K562 (cell line): ENCODE measurements at regions not wholly inside any gene's neighbourhood (a gene's known extent, or its start where the extent isn't known, plus 50 kb on each side); places are given as distances from the start of the nearest gene placed in this dataset.

Experiments used
- ATAC-seq: fragments of 200-7000 bp; cut with Tn5 transposase; 3 replicates; pipeline ENCODE4 v1.9.1; 2020; ENCODE audit warnings: moderate library complexity
- BruUV-seq: library from RNA; stranded (reverse); fragments of 400-500 nt; replicated peaks from 2 replicates; lab custom pipeline; 2021; lab: Mats Ljungman, UMichigan
- CTCF ChIA-PET: fragments of 300-600 bp; formaldehyde crosslinking; extraction: SDS; loops from one replicate; lab custom pipeline; 2021; ENCODE audit warnings: low intra/inter-chr PET ratio; lab: Yijun Ruan, JAX
- POLR2A ChIA-PET: fragments of 300-600, 350-650 bp; sonication (Branson Sonifier 250); formaldehyde crosslinking; extraction: SDS; loops from one replicate; lab custom pipeline; 2021; ENCODE audit warnings: antibody characterized with exemption, inconsistent platforms; lab: Yijun Ruan, JAX
- DNase-seq, 4 experiments: peaks; one replicate each; pipeline versions ENCODE4 v3.0.0 to v3.0.0-alpha.2; 2011 to 2018; ENCODE audit warnings: low spot score in 3 of 4, mixed read lengths in 3 of 4; ENCODE audit errors: extremely low read depth in 1 of 4
- FAIRE-seq: peaks from 2 replicates; lab custom pipeline; 2011; peaks lifted over from hg19 to GRCh38; lab: Jason Lieb, UNC
- H2AFZ ChIP-seq: 2 replicates; pipeline ENCODE4 v1.6.0; 2011; ENCODE audit warnings: low read depth, low read length, control low read depth, inconsistent platforms
- H3K27ac ChIP-seq: fragments of 200-600 bp; 3 replicates; pipeline ENCODE4 v1.8.0; 2011; ENCODE audit warnings: low read depth, mild to moderate bottlenecking, control low read depth, inconsistent platforms, low read length, moderate library complexity, mixed read lengths; ENCODE audit errors: extremely low read depth
- H3K27me3 ChIP-seq, 2 experiments: fragments of 300-600 bp in 1 of 2; 2 replicates in 1 of 2; 3 replicates in 1 of 2; pipeline versions ENCODE4 v1.6.0 to v1.8.0; 2011; ENCODE audit warnings: inconsistent platforms in 2 of 2, low read length in 2 of 2, mild to moderate bottlenecking in 1 of 2, mixed read lengths in 1 of 2, moderate library complexity in 1 of 2; ENCODE audit not compliant: control insufficient read depth in 2 of 2, insufficient read depth in 2 of 2
- H3K36me3 ChIP-seq: fragments of 300-600 bp; 3 replicates; pipeline ENCODE4 v1.8.0; 2011; ENCODE audit warnings: mild to moderate bottlenecking, low read length, inconsistent platforms; ENCODE audit not compliant: control insufficient read depth, insufficient read depth
- H3K4me1 ChIP-seq, 2 experiments: fragments of 200-600 bp in 1 of 2; replicated peaks in 1 of 2; 2 replicates in 1 of 2; 3 replicates in 1 of 2; pipeline versions ENCODE4 v1.5.1 to v1.8.0; 2011; ENCODE audit warnings: inconsistent platforms in 2 of 2, low read length in 2 of 2, mild to moderate bottlenecking in 1 of 2, mixed read lengths in 1 of 2, moderate library complexity in 1 of 2; ENCODE audit not compliant: control insufficient read depth in 2 of 2, insufficient read depth in 2 of 2
- H3K4me2 ChIP-seq: 2 replicates; pipeline ENCODE4 v1.6.1; 2011; ENCODE audit warnings: low read length, control low read depth, inconsistent platforms, mixed read lengths; ENCODE audit not compliant: insufficient read depth
- H3K4me3 ChIP-seq: fragments of 200-600 bp; sonication (generic), shearing (Covaris generic); 2 replicates; pipeline ENCODE4 v1.5.1; 2016; ENCODE audit warnings: control low read depth, inconsistent platforms
- H3K79me2 ChIP-seq: fragments of 200-600 bp; 3 replicates; pipeline ENCODE4 v1.8.0; 2011; ENCODE audit warnings: low read length, inconsistent platforms; ENCODE audit not compliant: control insufficient read depth, insufficient read depth
- H3K9ac ChIP-seq, 2 experiments: 2 replicates each; pipeline versions ENCODE4 v1.6.0 to v1.6.1; 2011; ENCODE audit warnings: low read depth in 2 of 2, low read length in 2 of 2, control low read depth in 1 of 2, inconsistent platforms in 1 of 2, mild to moderate bottlenecking in 1 of 2, mixed read lengths in 1 of 2; ENCODE audit not compliant: insufficient read depth in 1 of 2
- H3K9me1 ChIP-seq: one replicate; pipeline ENCODE4 v1.6.0; 2011; ENCODE audit warnings: inconsistent platforms, mild to moderate bottlenecking, low read length, moderate library complexity; ENCODE audit not compliant: control insufficient read depth, insufficient read depth
- H3K9me3 ChIP-seq: replicated peaks from 2 replicates; pipeline ENCODE4 v1.5.1; 2011; ENCODE audit warnings: low read depth, low read length, inconsistent platforms; ENCODE audit not compliant: control insufficient read depth, insufficient read depth
- H4K20me1 ChIP-seq: replicated peaks from 2 replicates; pipeline ENCODE4 v1.6.1; 2011; ENCODE audit warnings: low read length, inconsistent platforms, mixed read lengths; ENCODE audit not compliant: control insufficient read depth, insufficient read depth
- ARID1B ChIP-seq: fragments of 450-650 bp; IDR thresholded peaks from 2 replicates; pipeline ENCODE4 v1.6.1; 2016; ENCODE audit warnings: antibody characterized with exemption, mild to moderate bottlenecking, inconsistent platforms
- C11orf30 ChIP-seq: fragments of 450-650 bp; IDR thresholded peaks from 2 replicates; pipeline ENCODE4 v1.6.1; 2016; ENCODE audit warnings: low read depth, mild to moderate bottlenecking
- CCAR2 ChIP-seq: fragments of 200-400 bp; formaldehyde crosslinking; IDR thresholded peaks from 2 replicates; pipeline ENCODE4 v1.6.1; 2017; ENCODE audit warnings: mild to moderate bottlenecking, low read depth, low read length
- CHD2 ChIP-seq: IDR thresholded peaks from 2 replicates; pipeline ENCODE4 v1.6.1; 2011; ENCODE audit warnings: low read depth, low read length
- COPS2 ChIP-seq: fragments of 450-650 bp; conservative IDR thresholded peaks from 2 replicates; pipeline ENCODE4 v1.6.1; 2016; ENCODE audit warnings: mild to moderate bottlenecking, moderate library complexity
- FOXK2 ChIP-seq, 2 experiments: fragments of 450-650 bp; IDR thresholded peaks in 1 of 2; conservative IDR thresholded peaks in 1 of 2; 2 replicates each; pipeline ENCODE4 v1.6.1; 2016; ENCODE audit warnings: low read depth in 2 of 2, mild to moderate bottlenecking in 1 of 2
- GTF2B ChIP-seq: IDR thresholded peaks from 2 replicates; pipeline ENCODE4 v1.6.1; 2011; ENCODE audit not compliant: insufficient read length; ENCODE audit errors: extremely low read depth
- KHSRP ChIP-seq: fragments of 450-650 bp; IDR thresholded peaks from 2 replicates; pipeline ENCODE4 v1.6.1; 2017
- MCM7 ChIP-seq, 2 experiments: fragments of 450-650 bp; IDR thresholded peaks; 2 replicates each; pipeline ENCODE4 v1.6.1; 2016 to 2018
- MTA2 ChIP-seq: fragments of 450-650 bp; IDR thresholded peaks from 2 replicates; pipeline ENCODE4 v1.6.1; 2016; ENCODE audit warnings: low read depth
- ZNF140 ChIP-seq: fragments of 250-450 bp; sonication (Bioruptor Pico); IDR thresholded peaks from 2 replicates; pipeline ENCODE4 v1.8.0; 2021; ENCODE audit warnings: moderate library complexity, mild to moderate bottlenecking, inconsistent platforms
- ZNF311 ChIP-seq: fragments of 250-450 bp; sonication (Bioruptor Pico); IDR thresholded peaks from 2 replicates; pipeline ENCODE4 v1.4.0; 2020; ENCODE audit warnings: mild to moderate bottlenecking, moderate library complexity
- ZNF449 ChIP-seq: fragments of 250-450 bp; sonication (Bioruptor Pico); IDR thresholded peaks from 2 replicates; pipeline ENCODE4 v1.8.0; 2022; ENCODE audit warnings: moderate library complexity, mild to moderate bottlenecking, inconsistent platforms
- ZSCAN32 ChIP-seq: fragments of 450-650 bp; formaldehyde crosslinking; IDR thresholded peaks from 2 replicates; pipeline ENCODE4 v1.4.0; 2020; ENCODE audit warnings: mild to moderate bottlenecking, moderate library complexity
- WGBS: fragments of 100-300 bp; shearing (Covaris generic); methylation state at CpG from one replicate; pipeline ENCODE4 v1.1.6; 2016; ENCODE audit warnings: low coverage, mixed read lengths; ENCODE audit not compliant: insufficient coverage; ENCODE audit errors: missing lambda C conversion rate; 5-methylcytosine and 5-hydroxymethylcytosine counted together
- in situ Hi-C: fragments of 300-500 bp; cut with MboI; formaldehyde crosslinking; loops from 4 replicates; pipeline ENCODE4 v1.15.0; 2018; ENCODE audit warnings: inconsistent platforms, mixed read lengths
- intact Hi-C: fragments of 100-400 bp; cut with micrococcal nuclease; formaldehyde crosslinking; loops from 2 replicates; pipeline ENCODE4 v1.14.2; 2022

- POLR2A ChIA-PET: interaction anchor here (1.0 kb wide), 1 partner anchor 11 kb away, joined by 3 read pairs; no protein-coding TSS in a partner anchor
- H3K36me3 ChIP-seq: no peaks in the 10 kb centered on the region
- no peak overlapping the region for H3K27ac ChIP-seq
- H3K4me1 ChIP-seq: no peaks in the 10 kb centered on the region
- no peak for DNase-seq
- ATAC-seq: no peak
- CTCF ChIA-PET: no interaction called here
- in situ Hi-C loops (no loop called here), intact Hi-C loops (no loop called here)
- WGBS: 4% methylated on average over 3 of the region's 3 CpGs
- H3K9me1 ChIP-seq: no peaks in the 10 kb centered on the region
- no peak overlapping the region for H3K4me2 ChIP-seq
- no peaks in the 10 kb centered on the region for H4K20me1 ChIP-seq
- H3K4me3 ChIP-seq: no peak overlapping the region
- no peaks in the 10 kb centered on the region for H3K9me3 ChIP-seq
- no peak for FAIRE-seq
- no peak overlapping the region for H3K9ac ChIP-seq
- no peak for TF ChIP-seq C11orf30
- no peak for TF ChIP-seq CHD2
- no peak for TF ChIP-seq MCM7 (IDR thresholded peaks at IDR 0.05)
- TF ChIP-seq FOXK2 (conservative IDR thresholded peaks at IDR 0.05 in 1 of 2, IDR thresholded peaks at IDR 0.05 in 1 of 2; ENCODE audit: low read depth in 2 of 2): no peak
- no peak for TF ChIP-seq KHSRP
- TF ChIP-seq ARID1B: no peak
- no peak for TF ChIP-seq ZNF449
- no peak for TF ChIP-seq ZSCAN32 (CRISPR knock-in tag)
- TF ChIP-seq COPS2: no peak
- TF ChIP-seq CCAR2: no peak
- no peak for TF ChIP-seq ZNF140 (CRISPR knock-in tag)
- TF ChIP-seq GTF2B: no peak
- no peak for TF ChIP-seq MTA2
- TF ChIP-seq ZNF311 (CRISPR knock-in tag): no peak
- TF ChIP-seq, all 486 proteins: peak for 0
- BruUV-seq: no TSS peak
- Histone ChIP-seq H3K79me2 (no peaks in the 10 kb centered on the region), H3K27me3 (no peaks in the 10 kb centered on the region), H2AFZ (no peak overlapping the region)
Measured at GRCh38 chr7:17104419-17104818, 194.0 kb upstream of the AHR start.
